ENCODE measurements at regions not wholly inside any gene's neighbourhood (a gene's known extent, or its start where the extent isn't known, plus 50 kb on each side); places are given as distances from the start of the nearest gene placed in this dataset.

DNA sequence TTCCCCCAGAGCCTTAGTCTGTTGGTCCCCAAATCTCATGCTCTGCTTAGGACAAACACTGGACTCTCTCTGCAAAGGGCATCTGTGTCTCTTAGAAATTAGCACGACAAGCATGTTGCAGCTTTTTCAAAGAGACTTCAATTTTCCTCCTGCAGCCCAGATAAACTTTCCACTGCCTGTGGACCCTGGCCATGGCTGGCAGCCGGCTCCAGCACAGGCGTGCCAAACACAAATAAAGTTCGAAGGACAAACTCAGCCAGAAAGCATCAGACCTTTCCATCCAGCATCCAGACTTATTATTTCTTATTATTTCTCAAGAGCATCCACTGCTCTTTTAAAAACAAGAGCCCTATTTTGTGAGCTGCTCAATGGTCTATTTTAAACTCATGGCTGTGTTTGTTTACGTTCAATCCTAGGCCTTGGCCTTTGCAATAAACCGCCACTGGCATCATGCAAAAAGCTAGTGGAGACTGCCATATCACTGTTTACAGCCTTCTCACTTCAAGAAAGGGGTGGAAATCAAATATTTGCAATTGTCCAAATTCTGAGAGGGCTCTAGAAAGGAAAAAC, 300.8 kb downstream of the BCL11A start:
- Histone ChIP-seq H3K36me3 (no peaks in the 10 kb centered on the region), H3K4me1 (no peaks in the 10 kb centered on the region), H3K9me3 (no peaks in the 10 kb centered on the region), H3K4me3 (no peak overlapping the region), H3K27me3 (no peaks in the 10 kb centered on the region), H3K27ac (no peak overlapping the region)
- DNase-seq: no peak
- TF ChIP-seq, protein P1, sequence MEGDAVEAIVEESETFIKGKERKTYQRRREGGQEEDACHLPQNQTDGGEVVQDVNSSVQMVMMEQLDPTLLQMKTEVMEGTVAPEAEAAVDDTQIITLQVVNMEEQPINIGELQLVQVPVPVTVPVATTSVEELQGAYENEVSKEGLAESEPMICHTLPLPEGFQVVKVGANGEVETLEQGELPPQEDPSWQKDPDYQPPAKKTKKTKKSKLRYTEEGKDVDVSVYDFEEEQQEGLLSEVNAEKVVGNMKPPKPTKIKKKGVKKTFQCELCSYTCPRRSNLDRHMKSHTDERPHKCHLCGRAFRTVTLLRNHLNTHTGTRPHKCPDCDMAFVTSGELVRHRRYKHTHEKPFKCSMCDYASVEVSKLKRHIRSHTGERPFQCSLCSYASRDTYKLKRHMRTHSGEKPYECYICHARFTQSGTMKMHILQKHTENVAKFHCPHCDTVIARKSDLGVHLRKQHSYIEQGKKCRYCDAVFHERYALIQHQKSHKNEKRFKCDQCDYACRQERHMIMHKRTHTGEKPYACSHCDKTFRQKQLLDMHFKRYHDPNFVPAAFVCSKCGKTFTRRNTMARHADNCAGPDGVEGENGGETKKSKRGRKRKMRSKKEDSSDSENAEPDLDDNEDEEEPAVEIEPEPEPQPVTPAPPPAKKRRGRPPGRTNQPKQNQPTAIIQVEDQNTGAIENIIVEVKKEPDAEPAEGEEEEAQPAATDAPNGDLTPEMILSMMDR (IDR thresholded peaks at IDR 0.05): no peak
- no peak for TF ChIP-seq POLR2A (IDR thresholded peaks at IDR 0.05)
- intact Hi-C loops (cut with DNase I; ENCODE audit: low total_unique reads): no loop called here

DNA sequence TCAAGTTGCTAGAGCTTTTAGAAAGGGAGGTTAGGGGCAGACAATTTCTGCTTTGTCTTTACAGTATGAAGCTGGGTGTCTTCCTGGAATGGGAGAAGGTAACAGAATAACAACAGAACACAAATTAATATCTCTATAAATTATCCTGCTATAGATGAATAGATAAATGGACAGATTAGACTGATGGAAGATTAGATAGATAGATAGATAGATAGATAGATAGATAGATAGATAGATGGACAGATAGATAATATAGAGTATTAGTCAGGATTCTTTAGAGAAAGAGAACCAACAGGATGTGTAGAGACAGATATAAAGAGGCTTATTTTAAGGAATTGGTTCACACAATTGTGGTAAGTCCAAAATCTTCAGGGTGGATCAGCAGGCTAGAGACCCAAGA, 302.2 kb downstream of the BCL11A start:
- no peak for DNase-seq
- Histone ChIP-seq H3K4me1 (no peaks in the 10 kb centered on the region), H3K4me3 (no peak overlapping the region), H3K27ac (no peak overlapping the region), H3K9me3 (no peaks in the 10 kb centered on the region), H3K36me3 (no peaks in the 10 kb centered on the region), H3K27me3 (no peaks in the 10 kb centered on the region)
- TF ChIP-seq, protein P1 (IDR thresholded peaks at IDR 0.05): no peak
- no peak for TF ChIP-seq POLR2A (IDR thresholded peaks at IDR 0.05)
- intact Hi-C loops (cut with DNase I; ENCODE audit: low total_unique reads): no loop called here

DNA sequence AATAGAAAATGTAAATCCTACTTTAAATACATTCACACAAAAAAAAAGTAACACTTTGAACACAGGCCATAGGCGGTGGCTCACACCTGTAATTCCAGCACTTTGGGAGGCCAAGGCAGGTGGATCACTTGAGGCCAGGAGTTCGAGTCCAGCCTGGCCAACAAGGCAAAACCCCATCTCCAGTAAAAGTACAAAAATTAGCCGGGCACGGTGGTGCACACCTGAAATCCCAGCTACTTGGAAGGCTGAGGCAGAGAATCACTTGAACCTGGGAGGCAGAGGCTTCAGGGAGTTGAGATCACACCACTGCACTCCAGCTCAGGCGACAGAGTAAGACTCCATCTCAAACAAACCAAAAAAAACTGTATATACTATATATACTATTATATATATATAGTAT, 303.6 kb downstream of the BCL11A start:
- DNase-seq: no peak
- Histone ChIP-seq H3K4me1 (no peaks in the 10 kb centered on the region), H3K27me3 (no peaks in the 10 kb centered on the region), H3K36me3 (no peaks in the 10 kb centered on the region), H3K4me3 (no peak overlapping the region), H3K27ac (no peak overlapping the region), H3K9me3 (no peaks in the 10 kb centered on the region)
- intact Hi-C loops (cut with DNase I; ENCODE audit: low total_unique reads): no loop called here
- no peak for TF ChIP-seq POLR2A (IDR thresholded peaks at IDR 0.05)
- TF ChIP-seq, protein P1 (IDR thresholded peaks at IDR 0.05): no peak

DNA sequence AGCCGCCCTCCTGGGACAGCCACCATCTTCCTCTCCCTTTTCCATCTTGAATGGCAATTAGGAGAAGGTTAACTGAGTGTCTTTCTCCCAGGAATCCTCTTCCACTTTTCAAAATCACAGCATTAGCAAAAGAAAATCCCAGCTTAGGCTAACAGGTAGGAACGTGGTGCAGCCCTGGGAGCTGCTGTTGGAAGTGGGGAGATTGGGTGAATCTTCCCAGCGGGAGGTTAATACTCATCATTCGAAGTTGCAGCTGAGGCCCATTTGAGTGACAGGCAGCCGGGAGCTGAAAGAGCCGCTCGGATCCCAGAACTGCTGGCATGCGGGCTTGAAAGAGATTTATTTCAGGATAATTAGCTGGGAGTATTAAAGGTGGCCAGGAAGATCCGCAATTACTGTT, 306.0 kb downstream of the BCL11A start:
- Histone ChIP-seq H3K4me1 (no peaks in the 10 kb centered on the region), H3K4me3 (no peak overlapping the region), H3K36me3 (no peaks in the 10 kb centered on the region), H3K27ac (no peak overlapping the region), H3K9me3 (no peaks in the 10 kb centered on the region), H3K27me3 (no peaks in the 10 kb centered on the region)
- DNase-seq: no peak
- TF ChIP-seq, protein P1 (IDR thresholded peaks at IDR 0.05): no peak
- no peak for TF ChIP-seq POLR2A (IDR thresholded peaks at IDR 0.05)
- intact Hi-C loops (cut with DNase I; ENCODE audit: low total_unique reads): no loop called here

DNA sequence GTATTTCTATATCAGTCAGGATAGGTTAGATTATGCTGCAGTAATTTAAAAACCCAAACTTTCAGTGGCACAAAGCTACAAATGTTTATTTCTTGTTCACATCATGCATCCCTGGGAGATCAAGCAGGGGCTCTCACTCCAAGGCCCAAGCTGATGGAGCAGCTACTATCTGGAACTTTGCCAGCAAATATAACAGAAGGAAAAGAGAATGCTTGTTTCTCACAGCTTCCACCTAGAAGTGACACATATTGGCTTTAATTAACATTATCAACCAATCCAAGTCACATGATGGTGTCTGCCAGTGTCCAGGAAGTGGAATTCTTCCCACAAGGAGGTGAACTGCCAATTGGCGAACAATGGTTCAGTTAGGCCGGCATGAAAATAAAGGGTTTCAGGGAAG, 306.9 kb downstream of the BCL11A start:
- no peak for DNase-seq
- no peaks in the 10 kb centered on the region for H3K9me3 ChIP-seq
- no peaks in the 10 kb centered on the region for H3K36me3 ChIP-seq
- H3K27me3 ChIP-seq: no peaks in the 10 kb centered on the region
- intact Hi-C loops (cut with DNase I; ENCODE audit: low total_unique reads): no loop called here
- no peak overlapping the region for H3K27ac ChIP-seq
- no peaks in the 10 kb centered on the region for H3K4me1 ChIP-seq
- H3K4me3 ChIP-seq: no peak overlapping the region
- TF ChIP-seq, protein P1 (IDR thresholded peaks at IDR 0.05): no peak
